ENCODE measurements at regions not wholly inside any gene's neighbourhood (a gene's known extent, or its start where the extent isn't known, plus 50 kb on each side); places are given as distances from the start of the nearest gene placed in this dataset.
A peak's percentile ranks its signal among the peaks of the same experiment; 100 is the strongest.

GRCh38 chr6:167396659-167397490 lies 72.0 kb downstream of the TTLL2 start (continued):
- TF ChIP-seq SAFB2 (CRISPR knock-in tag; IDR thresholded peaks at IDR 0.05; ENCODE audit: borderline replicate concordance, low read depth) (no peak; the same call in 1 of the 2 replicates), PCBP1 (IDR thresholded peaks at IDR 0.05; ENCODE audit: borderline replicate concordance, low read depth, low read length) (no peak), ZSCAN30 (CRISPR knock-in tag; IDR thresholded peaks at IDR 0.05) (no peak), KLF9 (CRISPR knock-in tag; IDR thresholded peaks at IDR 0.05; ENCODE audit: low read depth) (no peak), ZNF510 (CRISPR knock-in tag; IDR thresholded peaks at IDR 0.05; ENCODE audit: low read depth) (no peak), RFX5 (IDR thresholded peaks at IDR 0.05; ENCODE audit: low read depth, low read length) (no peak), NFYC (CRISPR knock-in tag; IDR thresholded peaks at IDR 0.05) (no peak), ZNF121 (CRISPR knock-in tag; IDR thresholded peaks at IDR 0.05) (no peak), PLRG1 (conservative IDR thresholded peaks at IDR 0.05) (no peak), SETDB1 (CRISPR knock-in tag; IDR thresholded peaks at IDR 0.05; ENCODE audit: borderline replicate concordance) (no peak), FOXA1 (IDR thresholded peaks at IDR 0.05) (peak; percentile 42; the same call in 1 of the 2 replicates), FOXA1 (CRISPR knock-in tag; IDR thresholded peaks at IDR 0.05) (peak; percentile 87), SPEN (CRISPR knock-in tag; IDR thresholded peaks at IDR 0.05; ENCODE audit: low read depth) (peak; percentile 73; the same call in 1 of the 2 replicates), ZNF598 (CRISPR knock-in tag; IDR thresholded peaks at IDR 0.05; ENCODE audit: borderline replicate concordance) (no peak; the same call in 1 of the 2 replicates), ZNF652 (CRISPR knock-in tag; IDR thresholded peaks at IDR 0.05; ENCODE audit: borderline replicate concordance, low read depth) (0 out of 2 replicates have a peak, but pooled peaks have one; percentile 29), KIAA2018 (CRISPR knock-in tag; IDR thresholded peaks at IDR 0.05; ENCODE audit: borderline replicate concordance) (no peak), U2AF2 (IDR thresholded peaks at IDR 0.05; ENCODE audit: low read depth, low read length) (no peak)
- TF ChIP-seq, protein P1, sequence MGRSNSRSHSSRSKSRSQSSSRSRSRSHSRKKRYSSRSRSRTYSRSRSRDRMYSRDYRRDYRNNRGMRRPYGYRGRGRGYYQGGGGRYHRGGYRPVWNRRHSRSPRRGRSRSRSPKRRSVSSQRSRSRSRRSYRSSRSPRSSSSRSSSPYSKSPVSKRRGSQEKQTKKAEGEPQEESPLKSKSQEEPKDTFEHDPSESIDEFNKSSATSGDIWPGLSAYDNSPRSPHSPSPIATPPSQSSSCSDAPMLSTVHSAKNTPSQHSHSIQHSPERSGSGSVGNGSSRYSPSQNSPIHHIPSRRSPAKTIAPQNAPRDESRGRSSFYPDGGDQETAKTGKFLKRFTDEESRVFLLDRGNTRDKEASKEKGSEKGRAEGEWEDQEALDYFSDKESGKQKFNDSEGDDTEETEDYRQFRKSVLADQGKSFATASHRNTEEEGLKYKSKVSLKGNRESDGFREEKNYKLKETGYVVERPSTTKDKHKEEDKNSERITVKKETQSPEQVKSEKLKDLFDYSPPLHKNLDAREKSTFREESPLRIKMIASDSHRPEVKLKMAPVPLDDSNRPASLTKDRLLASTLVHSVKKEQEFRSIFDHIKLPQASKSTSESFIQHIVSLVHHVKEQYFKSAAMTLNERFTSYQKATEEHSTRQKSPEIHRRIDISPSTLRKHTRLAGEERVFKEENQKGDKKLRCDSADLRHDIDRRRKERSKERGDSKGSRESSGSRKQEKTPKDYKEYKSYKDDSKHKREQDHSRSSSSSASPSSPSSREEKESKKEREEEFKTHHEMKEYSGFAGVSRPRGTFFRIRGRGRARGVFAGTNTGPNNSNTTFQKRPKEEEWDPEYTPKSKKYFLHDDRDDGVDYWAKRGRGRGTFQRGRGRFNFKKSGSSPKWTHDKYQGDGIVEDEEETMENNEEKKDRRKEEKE (IDR thresholded peaks at IDR 0.05), result no peak
